H1 (cell line): ENCODE measurements at regions not wholly inside any gene's neighbourhood (a gene's known extent, or its start where the extent isn't known, plus 50 kb on each side); places are given as distances from the start of the nearest gene placed in this dataset.
"Not testable (repeated sequence)": the region's sequence is repeated elsewhere in the genome, so short reads cannot be mapped to it uniquely, and the experiment has no call there.

Experiments used
- CTCF ChIA-PET: fragments of 300-600 bp; sonication (Branson Sonifier 250); formaldehyde crosslinking; loops from one replicate; lab custom pipeline; 2021; ENCODE audit not compliant: partially characterized antibody; lab: Charles Lee
- POLR2A ChIA-PET: fragments of 300-600 bp; sonication (Branson Sonifier 250); formaldehyde crosslinking; loops from one replicate; lab custom pipeline; 2021; ENCODE audit warnings: inconsistent platforms; ENCODE audit not compliant: partially characterized antibody; lab: Charles Lee
- DNase-seq, 2 experiments: peaks; one replicate each; pipeline versions ENCODE4 v3.0.0 to v3.0.0-alpha.2; 2010 to 2022; ENCODE audit warnings: low spot score in 2 of 2, low read depth in 1 of 2, mixed read lengths in 1 of 2
- FAIRE-seq: peaks from 2 replicates; lab custom pipeline; 2011; peaks lifted over from hg19 to GRCh38; lab: Jason Lieb, UNC
- H2AFZ ChIP-seq: 2 replicates; pipeline ENCODE4 v1.8.1; 2012; ENCODE audit warnings: low read length, inconsistent platforms
- H2AK5ac ChIP-seq: 2 replicates; pipeline ENCODE4 v1.6.1; 2013; ENCODE audit warnings: low read depth, low read length
- H2BK120ac ChIP-seq: replicated peaks from 2 replicates; pipeline ENCODE3; 2013; ENCODE audit warnings: low read depth, low read length, inconsistent platforms
- H2BK12ac ChIP-seq: 2 replicates; pipeline ENCODE4 v1.6.1; 2013; ENCODE audit warnings: low read depth, low read length
- H2BK15ac ChIP-seq: 2 replicates; pipeline ENCODE4 v1.6.1; 2013; ENCODE audit warnings: low read length
- H2BK20ac ChIP-seq: 2 replicates; pipeline ENCODE4 v1.6.1; 2013; ENCODE audit warnings: low read length
- H2BK5ac ChIP-seq: 2 replicates; pipeline ENCODE4 v1.6.1; 2013; ENCODE audit warnings: low read depth, low read length
- H3K14ac ChIP-seq: 2 replicates; pipeline ENCODE4 v1.6.1; 2013; ENCODE audit warnings: inconsistent platforms; ENCODE audit not compliant: insufficient read length
- H3K18ac ChIP-seq: 2 replicates; pipeline ENCODE4 v1.6.1; 2013; ENCODE audit warnings: low read length; ENCODE audit errors: extremely low read depth
- H3K23ac ChIP-seq: 2 replicates; pipeline ENCODE4 v1.6.1; 2013; ENCODE audit warnings: inconsistent platforms; ENCODE audit not compliant: insufficient read length
- H3K23me2 ChIP-seq: 2 replicates; pipeline ENCODE4 v1.6.1; 2013; ENCODE audit warnings: low read depth, low read length
- H3K27ac ChIP-seq: 2 replicates; pipeline ENCODE4 v1.6.1; 2011; ENCODE audit warnings: low read depth, low read length, inconsistent platforms
- H3K27me3 ChIP-seq, 4 experiments: replicated peaks in 1 of 4; 1 replicate in 1 of 4; 2 replicates in 3 of 4; pipeline versions ENCODE4 v1.6.1 to v1.8.1; 2011 to 2013; ENCODE audit warnings: low read length in 3 of 4, mild to moderate bottlenecking in 3 of 4, inconsistent platforms in 2 of 4, mixed read lengths in 2 of 4, moderate library complexity in 1 of 4; ENCODE audit not compliant: control insufficient read depth in 3 of 4, insufficient read depth in 3 of 4; ENCODE audit errors: extremely low read depth in 1 of 4
- H3K36me3 ChIP-seq, 4 experiments: 2 replicates each; pipeline versions ENCODE4 v1.6.1 to v1.8.1; 2011 to 2013; ENCODE audit warnings: mild to moderate bottlenecking in 4 of 4, low read length in 3 of 4, moderate library complexity in 2 of 4, control low read depth in 1 of 4, inconsistent platforms in 1 of 4; ENCODE audit not compliant: insufficient read depth in 4 of 4, control insufficient read depth in 2 of 4
- H3K4ac ChIP-seq: replicated peaks from 2 replicates; pipeline ENCODE3; 2013; ENCODE audit warnings: low read length, low read depth, mixed read lengths, inconsistent platforms; ENCODE audit not compliant: insufficient read length
- H3K4me1 ChIP-seq, 4 experiments: replicated peaks in 1 of 4; 1 replicate in 1 of 4; 2 replicates in 3 of 4; pipeline versions ENCODE4 v1.6.1 to v1.8.1; 2011 to 2013; ENCODE audit warnings: low read length in 3 of 4, inconsistent platforms in 2 of 4, mixed read lengths in 1 of 4; ENCODE audit not compliant: insufficient read depth in 4 of 4, control insufficient read depth in 3 of 4
- H3K4me2 ChIP-seq, 2 experiments: 2 replicates each; pipeline versions ENCODE4 v1.6.1 to v1.8.1; 2011 to 2013; ENCODE audit warnings: low read depth in 2 of 2, low read length in 2 of 2, control low read depth in 1 of 2, inconsistent platforms in 1 of 2, mild to moderate bottlenecking in 1 of 2; ENCODE audit not compliant: insufficient read depth in 1 of 2
- H3K4me3 ChIP-seq, 4 experiments: fragments of 200-600, 300-600 bp in 1 of 4; sonication (generic), shearing (Covaris generic), sonication (Bioruptor Twin) in 1 of 4; 2 replicates each; pipeline versions ENCODE4 v1.5.1 to v1.8.1; 2011 to 2016; ENCODE audit warnings: low read length in 4 of 4, low read depth in 3 of 4, control low read depth in 2 of 4, inconsistent platforms in 2 of 4, mild to moderate bottlenecking in 2 of 4, mixed read lengths in 1 of 4, moderate library complexity in 1 of 4; ENCODE audit not compliant: insufficient read depth in 2 of 4; ENCODE audit errors: extremely low read depth in 1 of 4
- H3K56ac ChIP-seq: replicated peaks from 2 replicates; pipeline ENCODE3; 2013; ENCODE audit warnings: low read depth, mild to moderate bottlenecking, mixed read lengths, low read length, inconsistent platforms; ENCODE audit not compliant: insufficient read length
- H3K79me1 ChIP-seq: 2 replicates; pipeline ENCODE4 v1.6.1; 2013; ENCODE audit warnings: low read depth, low read length, control low read depth
- H3K79me2 ChIP-seq, 2 experiments: 2 replicates each; pipeline versions ENCODE4 v1.6.1 to v1.8.1; 2012 to 2013; ENCODE audit warnings: low read length in 2 of 2, mild to moderate bottlenecking in 2 of 2, inconsistent platforms in 1 of 2; ENCODE audit not compliant: insufficient read depth in 2 of 2, control insufficient read depth in 1 of 2
- H3K9ac ChIP-seq, 4 experiments: replicated peaks in 1 of 4; 1 replicate in 1 of 4; 2 replicates in 3 of 4; pipeline versions ENCODE4 v1.6.1 to v1.8.1; 2011 to 2013; ENCODE audit warnings: low read depth in 3 of 4, low read length in 3 of 4, control low read depth in 2 of 4, mild to moderate bottlenecking in 2 of 4, moderate library complexity in 2 of 4, inconsistent platforms in 1 of 4; ENCODE audit errors: extremely low read depth in 1 of 4
- H3K9me3 ChIP-seq, 2 experiments: 2 replicates each; pipeline versions ENCODE4 v1.6.1 to v1.8.1; 2012 to 2013; ENCODE audit warnings: mild to moderate bottlenecking in 2 of 2, moderate library complexity in 2 of 2, control low read depth in 1 of 2, inconsistent platforms in 1 of 2, low read depth in 1 of 2, low read length in 1 of 2, mixed read lengths in 1 of 2; ENCODE audit not compliant: insufficient read depth in 2 of 2
- H4K20me1 ChIP-seq, 2 experiments: replicated peaks in 1 of 2; 2 replicates each; pipeline versions ENCODE3 to v1.8.1; 2011 to 2013; ENCODE audit warnings: inconsistent platforms in 2 of 2, low read length in 2 of 2, mild to moderate bottlenecking in 1 of 2; ENCODE audit not compliant: insufficient read depth in 2 of 2, control insufficient read depth in 1 of 2
- H4K5ac ChIP-seq: 2 replicates; pipeline ENCODE4 v1.6.1; 2013; ENCODE audit warnings: low read length, low read depth, mixed read lengths, inconsistent platforms; ENCODE audit not compliant: insufficient read length
- H4K8ac ChIP-seq: 2 replicates; pipeline ENCODE4 v1.8.0; 2013; ENCODE audit warnings: mild to moderate bottlenecking, moderate library complexity, low read length, inconsistent platforms; ENCODE audit not compliant: insufficient read depth; ENCODE audit errors: extremely low read depth
- H4K91ac ChIP-seq: replicated peaks from 2 replicates; pipeline ENCODE3; 2013; ENCODE audit warnings: low read length, mixed read lengths, inconsistent platforms; ENCODE audit not compliant: insufficient read length
- KDM4A ChIP-seq: IDR thresholded peaks from one replicate; pipeline ENCODE4 v1.7.1; 2012; ENCODE audit warnings: low read depth, mild to moderate bottlenecking, moderate library complexity, low read length, inconsistent platforms; ENCODE audit not compliant: severe bottlenecking
- WGBS, 2 experiments: shearing (Covaris generic) in 1 of 2; methylation state at CpG; one replicate each; pipeline versions ENCODE4 v1.1.6 to v1.1.7; 2013 to 2015; ENCODE audit warnings: low lambda C conversion rate in 2 of 2, mixed read lengths in 2 of 2, inconsistent platforms in 1 of 2, low coverage in 1 of 2, missing lambda C conversion rate in 1 of 2; ENCODE audit not compliant: insufficient replicate concordance in 2 of 2, insufficient coverage in 1 of 2, insufficient read length in 1 of 2; ENCODE audit errors: extremely low coverage in 1 of 2, missing lambda C conversion rate in 1 of 2; 5-methylcytosine and 5-hydroxymethylcytosine counted together

DNA sequence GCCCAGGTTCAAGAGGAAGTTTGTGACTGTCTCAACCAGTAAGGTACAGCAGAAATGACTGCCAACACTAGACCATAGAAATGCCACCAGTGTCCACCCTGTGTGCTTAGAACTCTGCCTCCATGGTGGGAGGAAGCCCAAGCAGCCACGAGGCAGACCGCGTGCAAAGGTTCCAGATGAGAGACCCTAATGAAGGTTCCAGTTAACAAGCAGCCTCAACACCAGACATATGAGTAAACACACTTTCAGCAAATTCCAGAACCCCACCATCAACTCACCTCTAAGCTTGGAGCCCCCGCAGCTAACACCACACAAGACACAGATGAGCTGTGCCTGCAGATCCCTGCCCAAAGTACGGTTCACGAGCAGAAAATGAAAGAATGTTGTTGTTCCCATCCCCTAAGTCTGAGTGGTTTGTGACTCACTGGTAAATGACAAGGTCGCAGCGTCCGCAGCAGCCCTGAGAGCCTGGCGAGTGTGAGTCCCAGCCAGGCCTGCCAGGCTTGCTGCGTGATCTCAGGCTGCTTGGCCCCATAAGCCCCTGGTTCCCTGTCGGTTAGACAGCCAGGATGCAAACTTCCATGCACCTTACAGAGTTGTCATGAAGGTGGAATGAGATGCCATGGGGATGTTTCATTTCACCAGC lies 193.7 kb downstream of the C16orf95 start (continued):
- no peak for TF ChIP-seq KDM4A

DNA sequence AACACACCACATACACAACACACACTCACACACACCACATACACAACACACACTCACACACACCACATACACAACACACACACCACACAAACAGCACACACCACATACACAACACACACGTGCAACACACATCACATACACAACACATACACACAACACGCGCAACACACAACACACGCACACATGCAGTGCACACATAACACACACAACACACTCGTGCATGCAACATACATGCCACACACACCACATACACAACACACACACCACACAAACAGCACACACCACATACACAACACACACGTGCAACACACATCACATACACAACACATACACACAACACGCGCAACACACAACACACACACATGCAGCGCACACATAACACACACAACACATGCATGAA lies 192.8 kb downstream of the C16orf95 start:
- H2AFZ ChIP-seq, H4K20me1 ChIP-seq, H3K18ac ChIP-seq, DNase-seq, H4K5ac ChIP-seq, POLR2A ChIA-PET, H3K4me1 ChIP-seq, H3K23me2 ChIP-seq, H2BK12ac ChIP-seq, CTCF ChIA-PET, H2BK120ac ChIP-seq, H3K27ac ChIP-seq, H2BK20ac ChIP-seq, H3K79me2 ChIP-seq, H3K36me3 ChIP-seq, H2BK5ac ChIP-seq, H3K9me3 ChIP-seq, H3K9ac ChIP-seq, H3K4me3 ChIP-seq, H3K79me1 ChIP-seq, H3K27me3 ChIP-seq, H3K4me2 ChIP-seq, H3K14ac ChIP-seq: not testable (repeated sequence)
- peak; percentile 97 for FAIRE-seq
- Histone ChIP-seq H2AK5ac (peak overlapping the region; percentile 79; the same call in 1 of the 2 replicates), H4K91ac (peak overlapping the region; percentile 44), H3K4ac (peak overlapping the region; percentile 69), H2BK15ac (0 out of 2 replicates have a peak overlapping the region, but pooled peaks have one; percentile 4), H3K56ac (peak overlapping the region; percentile 99), H4K8ac (peak overlapping the region; percentile 71), H3K23ac (peak overlapping the region; percentile 28)
- WGBS, 2 experiments, result 84% methylated on average over 9 of the region's 9 CpGs; no CpG with 5 or more reads in 1 of the 2 experiments
